MM.1S (cell line): ENCODE measurements at regions not wholly inside any gene's neighbourhood (a gene's known extent, or its start where the extent isn't known, plus 50 kb on each side); places are given as distances from the start of the nearest gene placed in this dataset.

ENCODE experiments used
- CTCF ChIP-seq: fragments of 300-600 bp; sonication (generic); IDR thresholded peaks from 2 replicates; pipeline ENCODE4 v1.5.1; 2016; ENCODE audit warnings: antibody characterized with exemption, low read length, mixed read lengths
- EZH2 ChIP-seq: fragments of 300-600 bp; sonication (generic); optimal IDR thresholded peaks from 2 replicates; pipeline ENCODE3; 2017; ENCODE audit warnings: low read depth, mild to moderate bottlenecking, antibody characterized with exemption, low read length, mixed read lengths
- EZH2phosphoT487 ChIP-seq: fragments of 300-600 bp; sonication (generic); IDR thresholded peaks from 2 replicates; pipeline ENCODE4 v1.6.1; 2018; ENCODE audit warnings: antibody characterized with exemption, low read length

GRCh38 chr3:153247331-153248330 is 85.6 kb downstream of the RAP2B start:
- TF ChIP-seq EZH2 (no peak), CTCF (no peak), EZH2phosphoT487 (no peak)
